ENCODE measurements at regions not wholly inside any gene's neighbourhood (a gene's known extent, or its start where the extent isn't known, plus 50 kb on each side); places are given as distances from the start of the nearest gene placed in this dataset.

DNA sequence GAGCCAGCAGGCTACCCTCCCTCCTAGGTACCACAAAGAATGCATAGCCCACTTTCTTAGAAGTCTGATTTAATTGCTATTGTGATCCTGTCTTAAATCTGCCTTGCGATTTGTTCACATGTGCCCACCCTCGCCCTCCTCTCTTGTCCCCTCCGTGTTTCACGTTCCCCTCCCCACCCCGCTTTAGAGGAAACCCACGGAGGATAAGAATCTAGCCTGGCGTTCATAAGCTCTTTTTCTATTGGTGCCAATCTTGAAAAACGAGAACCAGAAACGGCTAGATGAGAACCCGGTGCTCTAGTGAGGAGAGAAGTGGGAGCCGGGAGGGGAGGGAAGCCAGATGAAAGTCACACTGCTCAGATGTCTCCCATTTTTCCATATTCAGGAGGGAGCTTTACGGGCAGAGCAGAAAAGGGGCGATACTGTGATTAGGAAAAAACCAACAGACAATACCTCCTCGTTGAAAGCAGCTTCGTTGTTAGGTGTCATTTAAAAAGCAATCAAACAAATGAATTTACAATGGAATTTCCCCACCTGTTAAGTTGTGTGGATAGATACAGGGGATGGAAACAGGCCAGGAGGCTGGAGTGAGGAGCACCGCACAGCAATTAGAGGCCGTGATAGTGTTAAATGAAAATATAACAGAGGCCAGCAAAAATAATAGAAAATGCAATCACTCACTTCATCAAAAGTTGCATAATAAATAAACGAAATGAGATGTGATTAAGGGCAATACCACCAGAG is 272.1 kb downstream of the GATA3 start:
- ChIA-PET CTCF (no interaction called here), RAD21 (ENCODE audit: low non-redundant PET in 1 of 2, low total read pairs in 2 of 2, uncharacterized antibody in 2 of 2, unreplicated experiment in 2 of 2) (no interaction called here), POLR2A (no interaction called here)
- ATAC-seq = no peak
- H3K9me2 ChIP-seq (ENCODE audit: insufficient read depth) = no peaks in the 10 kb centered on the region
- H3K9ac ChIP-seq (ENCODE audit: low read length) = no peak overlapping the region
- H3K27ac ChIP-seq (ENCODE audit: low read depth, low read length) = no peak overlapping the region
- no peaks in the 10 kb centered on the region for H4K20me1 ChIP-seq (ENCODE audit: insufficient read depth)
- H3K4me1 ChIP-seq (ENCODE audit: control insufficient read depth in 1 of 2, insufficient read depth in 2 of 2, low read length in 2 of 2) = no peaks in the 10 kb centered on the region
- BruUV-seq (replicated peaks) = no TSS peak
- intact Hi-C loops (cut with micrococcal nuclease) = no loop called here
- H3K4me3 ChIP-seq (replicated peaks in 1 of 2; ENCODE audit: low read depth in 1 of 2, low read length in 2 of 2) = no peak overlapping the region
- no peak for DNase-seq (ENCODE audit: low read depth, low spot score)
- no peak overlapping the region for H3K4me2 ChIP-seq (ENCODE audit: low read length)
- TF ChIP-seq SIN3A (IDR thresholded peaks at IDR 0.05; ENCODE audit: low read depth) (no peak), POLR2AphosphoS5 (IDR thresholded peaks at IDR 0.05; ENCODE audit: low read depth, low read length) (no peak), CBX3 (IDR thresholded peaks at IDR 0.05; ENCODE audit: low read depth) (no peak), SRF (IDR thresholded peaks at IDR 0.05; ENCODE audit: low read depth) (no peak), ZNF274 (IDR thresholded peaks at IDR 0.05; ENCODE audit: low read depth, low read length) (no peak), ZFX (IDR thresholded peaks at IDR 0.05) (no peak), CEBPB (IDR thresholded peaks at IDR 0.05; ENCODE audit: low read depth) (no peak), EZH2phosphoT487 (IDR thresholded peaks at IDR 0.05; ENCODE audit: borderline replicate concordance) (no peak), YY1 (IDR thresholded peaks at IDR 0.05; ENCODE audit: extremely low read depth, insufficient replicate concordance, low read depth, low read length) (no peak), EZH2 (IDR thresholded peaks at IDR 0.05) (no peak)
- TF ChIP-seq, protein P1, sequence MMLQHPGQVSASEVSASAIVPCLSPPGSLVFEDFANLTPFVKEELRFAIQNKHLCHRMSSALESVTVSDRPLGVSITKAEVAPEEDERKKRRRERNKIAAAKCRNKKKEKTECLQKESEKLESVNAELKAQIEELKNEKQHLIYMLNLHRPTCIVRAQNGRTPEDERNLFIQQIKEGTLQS (IDR thresholded peaks at IDR 0.05) = no peak
- TF ChIP-seq, protein P2, sequence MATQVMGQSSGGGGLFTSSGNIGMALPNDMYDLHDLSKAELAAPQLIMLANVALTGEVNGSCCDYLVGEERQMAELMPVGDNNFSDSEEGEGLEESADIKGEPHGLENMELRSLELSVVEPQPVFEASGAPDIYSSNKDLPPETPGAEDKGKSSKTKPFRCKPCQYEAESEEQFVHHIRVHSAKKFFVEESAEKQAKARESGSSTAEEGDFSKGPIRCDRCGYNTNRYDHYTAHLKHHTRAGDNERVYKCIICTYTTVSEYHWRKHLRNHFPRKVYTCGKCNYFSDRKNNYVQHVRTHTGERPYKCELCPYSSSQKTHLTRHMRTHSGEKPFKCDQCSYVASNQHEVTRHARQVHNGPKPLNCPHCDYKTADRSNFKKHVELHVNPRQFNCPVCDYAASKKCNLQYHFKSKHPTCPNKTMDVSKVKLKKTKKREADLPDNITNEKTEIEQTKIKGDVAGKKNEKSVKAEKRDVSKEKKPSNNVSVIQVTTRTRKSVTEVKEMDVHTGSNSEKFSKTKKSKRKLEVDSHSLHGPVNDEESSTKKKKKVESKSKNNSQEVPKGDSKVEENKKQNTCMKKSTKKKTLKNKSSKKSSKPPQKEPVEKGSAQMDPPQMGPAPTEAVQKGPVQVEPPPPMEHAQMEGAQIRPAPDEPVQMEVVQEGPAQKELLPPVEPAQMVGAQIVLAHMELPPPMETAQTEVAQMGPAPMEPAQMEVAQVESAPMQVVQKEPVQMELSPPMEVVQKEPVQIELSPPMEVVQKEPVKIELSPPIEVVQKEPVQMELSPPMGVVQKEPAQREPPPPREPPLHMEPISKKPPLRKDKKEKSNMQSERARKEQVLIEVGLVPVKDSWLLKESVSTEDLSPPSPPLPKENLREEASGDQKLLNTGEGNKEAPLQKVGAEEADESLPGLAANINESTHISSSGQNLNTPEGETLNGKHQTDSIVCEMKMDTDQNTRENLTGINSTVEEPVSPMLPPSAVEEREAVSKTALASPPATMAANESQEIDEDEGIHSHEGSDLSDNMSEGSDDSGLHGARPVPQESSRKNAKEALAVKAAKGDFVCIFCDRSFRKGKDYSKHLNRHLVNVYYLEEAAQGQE (IDR thresholded peaks at IDR 0.05; ENCODE audit: low read depth) = no peak
- TF ChIP-seq, protein P3, sequence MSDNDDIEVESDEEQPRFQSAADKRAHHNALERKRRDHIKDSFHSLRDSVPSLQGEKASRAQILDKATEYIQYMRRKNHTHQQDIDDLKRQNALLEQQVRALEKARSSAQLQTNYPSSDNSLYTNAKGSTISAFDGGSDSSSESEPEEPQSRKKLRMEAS (IDR thresholded peaks at IDR 0.05) = no peak
- no peaks in the 10 kb centered on the region; the same call in 1 of the 2 replicates for H3K27me3 ChIP-seq (ENCODE audit: insufficient read depth, low read length)
- H3K9me3 ChIP-seq (ENCODE audit: control insufficient read depth in 1 of 2, insufficient read depth in 1 of 2, low read depth in 1 of 2, low read length in 2 of 2) = no peaks in the 10 kb centered on the region
- H3K79me2 ChIP-seq (ENCODE audit: insufficient read depth, low read length) = no peaks in the 10 kb centered on the region
- H3K36me3 ChIP-seq (ENCODE audit: control insufficient read depth in 1 of 2, insufficient read depth in 2 of 2, low read length in 2 of 2) = no peaks in the 10 kb centered on the region
- no peak overlapping the region for H2AFZ ChIP-seq (ENCODE audit: low read depth, low read length, poor library complexity, severe bottlenecking)

Measured in HCT116 (cell line).